K562 (cell line): ENCODE measurements at regions not wholly inside any gene's neighbourhood (a gene's known extent, or its start where the extent isn't known, plus 50 kb on each side); places are given as distances from the start of the nearest gene placed in this dataset.
"Not testable (repeated sequence)": the region's sequence is repeated elsewhere in the genome, so short reads cannot be mapped to it uniquely, and the experiment has no call there.

Experiments used
- ATAC-seq: fragments of 200-7000 bp; cut with Tn5 transposase; 3 replicates; pipeline ENCODE4 v1.9.1; 2020; ENCODE audit warnings: moderate library complexity
- BruUV-seq: library from RNA; stranded (reverse); fragments of 400-500 nt; replicated peaks from 2 replicates; lab custom pipeline; 2021; lab: Mats Ljungman, UMichigan
- CTCF ChIA-PET: fragments of 300-600 bp; formaldehyde crosslinking; extraction: SDS; loops from one replicate; lab custom pipeline; 2021; ENCODE audit warnings: low intra/inter-chr PET ratio; lab: Yijun Ruan, JAX
- POLR2A ChIA-PET: fragments of 300-600, 350-650 bp; sonication (Branson Sonifier 250); formaldehyde crosslinking; extraction: SDS; loops from one replicate; lab custom pipeline; 2021; ENCODE audit warnings: antibody characterized with exemption, inconsistent platforms; lab: Yijun Ruan, JAX
- DNase-seq, 4 experiments: peaks; one replicate each; pipeline versions ENCODE4 v3.0.0 to v3.0.0-alpha.2; 2011 to 2018; ENCODE audit warnings: low spot score in 3 of 4, mixed read lengths in 3 of 4; ENCODE audit errors: extremely low read depth in 1 of 4
- FAIRE-seq: peaks from 2 replicates; lab custom pipeline; 2011; peaks lifted over from hg19 to GRCh38; lab: Jason Lieb, UNC
- H2AFZ ChIP-seq: 2 replicates; pipeline ENCODE4 v1.6.0; 2011; ENCODE audit warnings: low read depth, low read length, control low read depth, inconsistent platforms
- H3K27ac ChIP-seq: fragments of 200-600 bp; 3 replicates; pipeline ENCODE4 v1.8.0; 2011; ENCODE audit warnings: low read depth, mild to moderate bottlenecking, control low read depth, inconsistent platforms, low read length, moderate library complexity, mixed read lengths; ENCODE audit errors: extremely low read depth
- H3K27me3 ChIP-seq, 2 experiments: fragments of 300-600 bp in 1 of 2; 2 replicates in 1 of 2; 3 replicates in 1 of 2; pipeline versions ENCODE4 v1.6.0 to v1.8.0; 2011; ENCODE audit warnings: inconsistent platforms in 2 of 2, low read length in 2 of 2, mild to moderate bottlenecking in 1 of 2, mixed read lengths in 1 of 2, moderate library complexity in 1 of 2; ENCODE audit not compliant: control insufficient read depth in 2 of 2, insufficient read depth in 2 of 2
- H3K36me3 ChIP-seq: fragments of 300-600 bp; 3 replicates; pipeline ENCODE4 v1.8.0; 2011; ENCODE audit warnings: mild to moderate bottlenecking, low read length, inconsistent platforms; ENCODE audit not compliant: control insufficient read depth, insufficient read depth
- H3K4me1 ChIP-seq, 2 experiments: fragments of 200-600 bp in 1 of 2; replicated peaks in 1 of 2; 2 replicates in 1 of 2; 3 replicates in 1 of 2; pipeline versions ENCODE4 v1.5.1 to v1.8.0; 2011; ENCODE audit warnings: inconsistent platforms in 2 of 2, low read length in 2 of 2, mild to moderate bottlenecking in 1 of 2, mixed read lengths in 1 of 2, moderate library complexity in 1 of 2; ENCODE audit not compliant: control insufficient read depth in 2 of 2, insufficient read depth in 2 of 2
- H3K4me2 ChIP-seq: 2 replicates; pipeline ENCODE4 v1.6.1; 2011; ENCODE audit warnings: low read length, control low read depth, inconsistent platforms, mixed read lengths; ENCODE audit not compliant: insufficient read depth
- H3K4me3 ChIP-seq: fragments of 200-600 bp; sonication (generic), shearing (Covaris generic); 2 replicates; pipeline ENCODE4 v1.5.1; 2016; ENCODE audit warnings: control low read depth, inconsistent platforms
- H3K79me2 ChIP-seq: fragments of 200-600 bp; 3 replicates; pipeline ENCODE4 v1.8.0; 2011; ENCODE audit warnings: low read length, inconsistent platforms; ENCODE audit not compliant: control insufficient read depth, insufficient read depth
- H3K9ac ChIP-seq, 2 experiments: 2 replicates each; pipeline versions ENCODE4 v1.6.0 to v1.6.1; 2011; ENCODE audit warnings: low read depth in 2 of 2, low read length in 2 of 2, control low read depth in 1 of 2, inconsistent platforms in 1 of 2, mild to moderate bottlenecking in 1 of 2, mixed read lengths in 1 of 2; ENCODE audit not compliant: insufficient read depth in 1 of 2
- H3K9me1 ChIP-seq: one replicate; pipeline ENCODE4 v1.6.0; 2011; ENCODE audit warnings: inconsistent platforms, mild to moderate bottlenecking, low read length, moderate library complexity; ENCODE audit not compliant: control insufficient read depth, insufficient read depth
- H3K9me3 ChIP-seq: replicated peaks from 2 replicates; pipeline ENCODE4 v1.5.1; 2011; ENCODE audit warnings: low read depth, low read length, inconsistent platforms; ENCODE audit not compliant: control insufficient read depth, insufficient read depth
- H4K20me1 ChIP-seq: replicated peaks from 2 replicates; pipeline ENCODE4 v1.6.1; 2011; ENCODE audit warnings: low read length, inconsistent platforms, mixed read lengths; ENCODE audit not compliant: control insufficient read depth, insufficient read depth
- RFX1 ChIP-seq: fragments of 450-650 bp; IDR thresholded peaks from 2 replicates; pipeline ENCODE4 v1.6.1; 2016; ENCODE audit warnings: mild to moderate bottlenecking, moderate library complexity
- WGBS: fragments of 100-300 bp; shearing (Covaris generic); methylation state at CpG from one replicate; pipeline ENCODE4 v1.1.6; 2016; ENCODE audit warnings: low coverage, mixed read lengths; ENCODE audit not compliant: insufficient coverage; ENCODE audit errors: missing lambda C conversion rate; 5-methylcytosine and 5-hydroxymethylcytosine counted together
- in situ Hi-C: fragments of 300-500 bp; cut with MboI; formaldehyde crosslinking; loops from 4 replicates; pipeline ENCODE4 v1.15.0; 2018; ENCODE audit warnings: inconsistent platforms, mixed read lengths
- intact Hi-C: fragments of 100-400 bp; cut with micrococcal nuclease; formaldehyde crosslinking; loops from 2 replicates; pipeline ENCODE4 v1.14.2; 2022

DNA sequence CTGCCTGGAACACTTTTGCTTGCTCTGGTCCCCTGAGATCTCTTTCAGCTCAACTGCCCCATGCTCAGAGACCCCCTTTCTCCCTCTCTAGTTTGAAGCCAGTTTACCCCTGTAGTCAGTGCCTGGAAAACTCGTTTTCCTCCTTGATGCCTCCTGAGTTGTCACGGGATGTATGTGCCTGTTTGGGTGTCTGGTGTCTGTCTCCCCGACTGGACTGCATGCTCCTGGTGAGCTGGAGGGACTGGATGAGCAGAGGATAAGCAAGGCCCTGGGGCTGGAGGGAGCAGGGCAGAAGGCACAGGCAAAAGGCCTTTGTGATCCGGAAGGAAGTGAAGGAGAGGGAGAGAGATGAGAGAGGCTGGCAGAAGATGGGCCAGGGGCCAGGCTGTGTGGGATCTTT is 120.3 kb upstream of the ZNF195 start:
- CTCF ChIA-PET, POLR2A ChIA-PET, H3K4me3 ChIP-seq, H3K4me2 ChIP-seq, H3K27ac ChIP-seq, H3K4me1 ChIP-seq, FAIRE-seq, intact Hi-C loops, H3K27me3 ChIP-seq, BruUV-seq, H4K20me1 ChIP-seq, H3K9me1 ChIP-seq, H3K9ac ChIP-seq, ATAC-seq, H2AFZ ChIP-seq, H3K9me3 ChIP-seq, H3K36me3 ChIP-seq, H3K79me2 ChIP-seq, DNase-seq: not testable (repeated sequence)
- in situ Hi-C loops: loop anchor here (25.0 kb wide), 1 partner anchor 588 kb away; the partner anchor contains the start of gene RRM1
- WGBS: 40% methylated on average over 2 of the region's 4 CpGs

DNA sequence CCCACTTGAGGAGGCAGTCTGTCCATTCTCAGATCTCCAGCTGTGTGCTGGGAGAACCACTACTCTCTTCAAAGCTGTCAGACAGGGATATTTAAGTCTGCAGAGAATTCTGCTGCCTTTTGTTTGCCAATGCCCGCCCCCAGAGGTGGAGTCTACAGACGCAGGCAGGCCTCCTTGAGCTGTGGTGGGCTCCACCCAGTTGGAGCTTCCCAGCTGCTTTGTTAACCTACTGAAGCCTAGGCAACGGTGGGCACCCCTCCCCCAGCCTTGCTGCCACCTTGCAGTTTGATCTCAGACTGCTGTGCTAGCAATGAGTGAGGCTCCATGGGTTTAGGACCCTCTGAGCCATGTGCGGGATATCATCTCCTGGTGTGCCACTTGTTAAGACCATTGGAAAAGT is 119.4 kb upstream of the ZNF195 start:
- H3K27ac ChIP-seq, BruUV-seq, H2AFZ ChIP-seq, intact Hi-C loops, H3K9ac ChIP-seq, H3K27me3 ChIP-seq, H4K20me1 ChIP-seq, H3K4me2 ChIP-seq, FAIRE-seq, H3K36me3 ChIP-seq, POLR2A ChIA-PET, H3K79me2 ChIP-seq, CTCF ChIA-PET, H3K4me3 ChIP-seq, ATAC-seq, H3K9me3 ChIP-seq, H3K9me1 ChIP-seq, H3K4me1 ChIP-seq, DNase-seq: not testable (repeated sequence)
- TF ChIP-seq RFX1: peak; percentile 48
- 37% methylated on average over 4 of the region's 4 CpGs for WGBS
- in situ Hi-C loops: loop anchor here (25.0 kb wide), 1 partner anchor 589 kb away; the partner anchor contains the start of gene RRM1
